ENCODE measurements at regions not wholly inside any gene's neighbourhood (a gene's known extent, or its start where the extent isn't known, plus 50 kb on each side); places are given as distances from the start of the nearest gene placed in this dataset.

GRCh38 chr4:43842594-43842993 lies 606.0 kb downstream of the KCTD8 start:
- Histone ChIP-seq H3K9me3 (replicated peaks; ENCODE audit: control insufficient read depth, insufficient read depth, low read length) (no peaks in the 10 kb centered on the region), H3K9me1 (replicated peaks; ENCODE audit: control insufficient read depth, extremely low read depth, insufficient read depth, low read length) (no peaks in the 10 kb centered on the region), H3K4me3 (replicated peaks in 1 of 3; ENCODE audit: insufficient read depth in 1 of 3, low read depth in 1 of 3, low read length in 3 of 3) (no peak overlapping the region), H3K27ac (ENCODE audit: insufficient read depth, low read depth, low read length) (no peak overlapping the region), H3K4me1 (ENCODE audit: control insufficient read depth, extremely low read depth, insufficient read depth, low read length) (no peaks in the 10 kb centered on the region), H3K27me3 (ENCODE audit: control insufficient read depth in 2 of 2, insufficient read depth in 2 of 2, low read length in 2 of 2) (no peaks in the 10 kb centered on the region), H3K9ac (replicated peaks; ENCODE audit: extremely low read depth, insufficient read depth, low read length) (no peak overlapping the region), H2AFZ (ENCODE audit: low read depth, low read length) (no peak overlapping the region), H3K36me3 (ENCODE audit: control insufficient read depth in 2 of 2, extremely low read depth in 1 of 2, insufficient read depth in 2 of 2, low read length in 2 of 2) (no peaks in the 10 kb centered on the region), H3K79me2 (ENCODE audit: control insufficient read depth, insufficient read depth, low read length) (no peaks in the 10 kb centered on the region), H3K4me2 (ENCODE audit: insufficient read depth, low read length) (no peak overlapping the region), H4K20me1 (replicated peaks; ENCODE audit: control insufficient read depth, extremely low read depth, insufficient read depth, low read length) (no peaks in the 10 kb centered on the region)
- ChIA-PET POLR2A (no interaction called here), CTCF (no interaction called here)
- DNase-seq (ENCODE audit: low read depth, low spot score) (no peak), FAIRE-seq (no peak)
- no TSS peak for BruUV-seq (replicated peaks)
- dilution Hi-C loops (cut with MboI; ENCODE audit: extremely low pct_ligation_motif_present, low sequenced_read_pairs) (no loop called here), intact Hi-C loops (cut with micrococcal nuclease) (no loop called here)
- TF ChIP-seq POLR2AphosphoS5 (IDR thresholded peaks at IDR 0.05; ENCODE audit: insufficient read depth, low read depth, low read length) (no peak), FOS (IDR thresholded peaks at IDR 0.05; ENCODE audit: borderline replicate concordance, insufficient read depth, low read length) (no peak), EZH2 (IDR thresholded peaks at IDR 0.05; ENCODE audit: borderline replicate concordance, low read depth, low read length, severe bottlenecking) (no peak), GATA2 (IDR thresholded peaks at IDR 0.05; ENCODE audit: insufficient read depth, insufficient read length, low read depth, low read length) (no peak)

DNA sequence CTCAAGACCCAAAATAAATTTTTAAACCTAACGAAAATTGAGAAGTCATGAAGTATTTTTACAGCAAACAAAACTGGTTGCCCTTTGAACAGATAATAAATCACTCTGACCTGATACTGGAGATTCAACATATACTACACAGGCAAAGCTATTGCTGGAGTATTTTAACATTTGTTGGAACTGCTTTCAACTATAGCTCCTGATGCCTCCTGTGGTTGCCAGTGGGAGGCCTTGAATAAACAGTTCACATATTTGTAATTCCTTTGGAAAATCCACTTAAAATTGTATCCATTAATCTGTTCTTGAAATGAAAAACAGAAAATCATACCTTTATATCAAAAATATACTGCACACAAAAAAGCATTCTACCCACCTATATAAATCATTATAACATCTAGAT lies 605.1 kb downstream of the KCTD8 start:
- DNase-seq (ENCODE audit: low read depth, low spot score), result no peak
- H3K9me3 ChIP-seq (replicated peaks; ENCODE audit: control insufficient read depth, insufficient read depth, low read length), result no peaks in the 10 kb centered on the region
- no peaks in the 10 kb centered on the region for H3K4me1 ChIP-seq (ENCODE audit: control insufficient read depth, extremely low read depth, insufficient read depth, low read length)
- no peak overlapping the region for H3K27ac ChIP-seq (ENCODE audit: insufficient read depth, low read depth, low read length)
- H3K4me3 ChIP-seq (replicated peaks in 1 of 3; ENCODE audit: insufficient read depth in 1 of 3, low read depth in 1 of 3, low read length in 3 of 3), result no peak overlapping the region
- no peak for FAIRE-seq
- CTCF ChIA-PET, result no interaction called here
- TF ChIP-seq, protein P1, sequence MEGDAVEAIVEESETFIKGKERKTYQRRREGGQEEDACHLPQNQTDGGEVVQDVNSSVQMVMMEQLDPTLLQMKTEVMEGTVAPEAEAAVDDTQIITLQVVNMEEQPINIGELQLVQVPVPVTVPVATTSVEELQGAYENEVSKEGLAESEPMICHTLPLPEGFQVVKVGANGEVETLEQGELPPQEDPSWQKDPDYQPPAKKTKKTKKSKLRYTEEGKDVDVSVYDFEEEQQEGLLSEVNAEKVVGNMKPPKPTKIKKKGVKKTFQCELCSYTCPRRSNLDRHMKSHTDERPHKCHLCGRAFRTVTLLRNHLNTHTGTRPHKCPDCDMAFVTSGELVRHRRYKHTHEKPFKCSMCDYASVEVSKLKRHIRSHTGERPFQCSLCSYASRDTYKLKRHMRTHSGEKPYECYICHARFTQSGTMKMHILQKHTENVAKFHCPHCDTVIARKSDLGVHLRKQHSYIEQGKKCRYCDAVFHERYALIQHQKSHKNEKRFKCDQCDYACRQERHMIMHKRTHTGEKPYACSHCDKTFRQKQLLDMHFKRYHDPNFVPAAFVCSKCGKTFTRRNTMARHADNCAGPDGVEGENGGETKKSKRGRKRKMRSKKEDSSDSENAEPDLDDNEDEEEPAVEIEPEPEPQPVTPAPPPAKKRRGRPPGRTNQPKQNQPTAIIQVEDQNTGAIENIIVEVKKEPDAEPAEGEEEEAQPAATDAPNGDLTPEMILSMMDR (IDR thresholded peaks at IDR 0.05; ENCODE audit: extremely low read depth in 1 of 2, insufficient read depth in 1 of 2, low read depth in 1 of 2, low read length in 2 of 2), result no peak
- TF ChIP-seq JUN (IDR thresholded peaks at IDR 0.05; ENCODE audit: borderline replicate concordance, insufficient read depth, insufficient read length, low read depth) (no peak), EZH2 (IDR thresholded peaks at IDR 0.05; ENCODE audit: borderline replicate concordance, low read depth, low read length, severe bottlenecking) (no peak), MAX (IDR thresholded peaks at IDR 0.05; ENCODE audit: insufficient read depth, insufficient read length) (no peak), FOS (IDR thresholded peaks at IDR 0.05; ENCODE audit: borderline replicate concordance, insufficient read depth, low read length) (no peak), MYC (IDR thresholded peaks at IDR 0.05; ENCODE audit: low read depth, low read length) (no peak)
- dilution Hi-C loops (cut with MboI; ENCODE audit: extremely low pct_ligation_motif_present, low sequenced_read_pairs) (no loop called here), intact Hi-C loops (cut with micrococcal nuclease) (no loop called here)
- no peaks in the 10 kb centered on the region for H3K36me3 ChIP-seq (ENCODE audit: control insufficient read depth in 2 of 2, extremely low read depth in 1 of 2, insufficient read depth in 2 of 2, low read length in 2 of 2)
- H3K79me2 ChIP-seq (ENCODE audit: control insufficient read depth, insufficient read depth, low read length), result no peaks in the 10 kb centered on the region
- no TSS peak for BruUV-seq (replicated peaks)
- H3K9ac ChIP-seq (replicated peaks; ENCODE audit: extremely low read depth, insufficient read depth, low read length), result no peak overlapping the region
- no peak overlapping the region for H3K4me2 ChIP-seq (ENCODE audit: insufficient read depth, low read length)
- no peaks in the 10 kb centered on the region for H3K27me3 ChIP-seq (ENCODE audit: control insufficient read depth in 2 of 2, insufficient read depth in 2 of 2, low read length in 2 of 2)
- H2AFZ ChIP-seq (ENCODE audit: low read depth, low read length), result no peak overlapping the region
- no peaks in the 10 kb centered on the region for H3K9me1 ChIP-seq (replicated peaks; ENCODE audit: control insufficient read depth, extremely low read depth, insufficient read depth, low read length)
- POLR2A ChIA-PET, result no interaction called here
- H4K20me1 ChIP-seq (replicated peaks; ENCODE audit: control insufficient read depth, extremely low read depth, insufficient read depth, low read length), result no peaks in the 10 kb centered on the region
